Endodermal cell (in vitro differentiated cells): ENCODE measurements at regions not wholly inside any gene's neighbourhood (a gene's known extent, or its start where the extent isn't known, plus 50 kb on each side); places are given as distances from the start of the nearest gene placed in this dataset.

Experiments
- DNase-seq: peaks from one replicate; pipeline ENCODE4 v3.0.0-alpha.2; 2017
- H3K27ac ChIP-seq: 2 replicates; pipeline ENCODE4 v1.5.1; 2013; ENCODE audit warnings: mild to moderate bottlenecking, low read depth, low read length, moderate library complexity
- H3K27me3 ChIP-seq: 2 replicates; pipeline ENCODE4 v1.6.1; 2013; ENCODE audit warnings: mild to moderate bottlenecking, low read length, moderate library complexity; ENCODE audit not compliant: insufficient read depth, control insufficient read depth, poor library complexity, severe bottlenecking
- H3K36me3 ChIP-seq: 2 replicates; pipeline ENCODE4 v1.7.0; 2013; ENCODE audit warnings: mild to moderate bottlenecking, low read length, moderate library complexity; ENCODE audit not compliant: control insufficient read depth, insufficient read depth
- H3K4me1 ChIP-seq: one replicate; pipeline ENCODE4 v1.7.0; 2013; ENCODE audit warnings: low read length; ENCODE audit not compliant: control insufficient read depth, insufficient read depth
- H3K4me3 ChIP-seq: 2 replicates; pipeline ENCODE4 v1.5.1; 2013; ENCODE audit warnings: mild to moderate bottlenecking, low read length, moderate library complexity
- H3K9ac ChIP-seq: 2 replicates; pipeline ENCODE4 v1.6.1; 2013; ENCODE audit warnings: mild to moderate bottlenecking, low read length, moderate library complexity; ENCODE audit not compliant: poor library complexity, severe bottlenecking; ENCODE audit errors: extremely low read depth
- H3K9me3 ChIP-seq: 2 replicates; pipeline ENCODE4 v1.6.1; 2013; ENCODE audit warnings: mild to moderate bottlenecking, low read length, moderate library complexity; ENCODE audit not compliant: control insufficient read depth
- H3K27ac Mint-ChIP-seq: 2 replicates; pipeline ENCODE4 v1.8.0; 2020; ENCODE audit warnings: mixed read lengths
- H3K27me3 Mint-ChIP-seq: 2 replicates; pipeline ENCODE4 v1.8.0; 2021; ENCODE audit warnings: mild to moderate bottlenecking, mixed read lengths; ENCODE audit not compliant: insufficient read depth
- H3K36me3 Mint-ChIP-seq: 2 replicates; pipeline ENCODE4 v1.8.0; 2020; ENCODE audit warnings: low read depth, mixed read lengths
- H3K4me1 Mint-ChIP-seq: 2 replicates; pipeline ENCODE4 v1.8.0; 2020; ENCODE audit warnings: mixed read lengths
- H3K4me3 Mint-ChIP-seq: 2 replicates; pipeline ENCODE4 v1.8.0; 2020; ENCODE audit warnings: mild to moderate bottlenecking, moderate library complexity, mixed read lengths
- H3K9me3 Mint-ChIP-seq: 2 replicates; pipeline ENCODE4 v1.8.0; 2020; ENCODE audit warnings: mild to moderate bottlenecking, mixed read lengths
- CTCF ChIP-seq: fragments of 200-600 bp; sonication (generic); conservative IDR thresholded peaks from 2 replicates; pipeline ENCODE4 v1.5.0; 2021; ENCODE audit warnings: antibody characterized with exemption, mild to moderate bottlenecking
- WGBS, 2 experiments: methylation state at CpG; one replicate each; pipeline versions ENCODE4 v1.1.5 to v1.1.7; 2013; ENCODE audit warnings: missing lambda C conversion rate in 2 of 2, mixed read lengths in 1 of 2; ENCODE audit not compliant: insufficient coverage in 1 of 2, insufficient read length in 1 of 2; 5-methylcytosine and 5-hydroxymethylcytosine counted together

- Histone ChIP-seq H3K4me1 (no peaks in the 10 kb centered on the region), H3K27me3 (no peaks in the 10 kb centered on the region), H3K9ac (no peak overlapping the region), H3K27ac (no peak overlapping the region), H3K4me3 (no peak overlapping the region), H3K36me3 (no peaks in the 10 kb centered on the region), H3K9me3 (peaks cover 4% of the 10 kb centered on the region)
- WGBS, 2 experiments, result 82 to 100% methylated on average over 1 of the region's 1 CpG
- H3K27ac Mint-ChIP-seq, result no peak overlapping the region
- peaks cover 20% of the 10 kb centered on the region for H3K4me1 Mint-ChIP-seq
- no peak overlapping the region for H3K4me3 Mint-ChIP-seq
- peaks cover 4% of the 10 kb centered on the region for H3K36me3 Mint-ChIP-seq
- peaks cover 12% of the 10 kb centered on the region for H3K9me3 Mint-ChIP-seq
- DNase-seq, result no peak
- no peaks in the 10 kb centered on the region for H3K27me3 Mint-ChIP-seq
- TF ChIP-seq CTCF, result no peak
These were observed 427.3 kb upstream of the ST6GAL2 start for GRCh38 chr2:107313316-107313715.

- H3K4me3 ChIP-seq, result no peak overlapping the region
- H3K27ac Mint-ChIP-seq, result no peak overlapping the region
- H3K4me1 ChIP-seq, result no peaks in the 10 kb centered on the region
- no peaks in the 10 kb centered on the region for H3K27me3 Mint-ChIP-seq
- DNase-seq, result no peak
- H3K9ac ChIP-seq, result no peak overlapping the region
- H3K36me3 ChIP-seq, result no peaks in the 10 kb centered on the region
- no peak for TF ChIP-seq CTCF
- H3K27ac ChIP-seq, result no peak overlapping the region
- WGBS, 2 experiments, result 100% methylated on average over 1 of the region's 1 CpG
- no peaks in the 10 kb centered on the region for H3K27me3 ChIP-seq
- peaks cover 2% of the 10 kb centered on the region for H3K9me3 Mint-ChIP-seq
- H3K4me1 Mint-ChIP-seq, result peaks cover 30% of the 10 kb centered on the region
- H3K36me3 Mint-ChIP-seq, result no peaks in the 10 kb centered on the region
- H3K9me3 ChIP-seq, result no peaks in the 10 kb centered on the region
- H3K4me3 Mint-ChIP-seq, result no peak overlapping the region
These were observed 434.9 kb upstream of the ST6GAL2 start for GRCh38 chr2:107320881-107321280.

- no peak overlapping the region for H3K9ac ChIP-seq
- no peak overlapping the region for H3K27ac ChIP-seq
- peaks cover 8% of the 10 kb centered on the region for H3K9me3 Mint-ChIP-seq
- no peak overlapping the region for H3K4me3 ChIP-seq
- no peak for TF ChIP-seq CTCF
- H3K4me1 ChIP-seq, result no peaks in the 10 kb centered on the region
- H3K4me3 Mint-ChIP-seq, result no peak overlapping the region
- no peaks in the 10 kb centered on the region for H3K36me3 ChIP-seq
- no peaks in the 10 kb centered on the region for H3K9me3 ChIP-seq
- no peak overlapping the region for H3K27ac Mint-ChIP-seq
- no peaks in the 10 kb centered on the region for H3K27me3 Mint-ChIP-seq
- H3K4me1 Mint-ChIP-seq, result peaks cover 30% of the 10 kb centered on the region
- no peaks in the 10 kb centered on the region for H3K27me3 ChIP-seq
- no peaks in the 10 kb centered on the region for H3K36me3 Mint-ChIP-seq
- 88 to 100% methylated on average over 2 to 6 of the region's 6 CpGs for WGBS, 2 experiments
- DNase-seq, result no peak
These were observed 436.4 kb upstream of the ST6GAL2 start for GRCh38 chr2:107322416-107322815.
